ENCODE measurements at regions not wholly inside any gene's neighbourhood (a gene's known extent, or its start where the extent isn't known, plus 50 kb on each side); places are given as distances from the start of the nearest gene placed in this dataset.

- no peak for DNase-seq (ENCODE audit: low spot score)
Measured at GRCh38 chr9:91040371-91041215, 239.0 kb downstream of the SYK start.

DNA sequence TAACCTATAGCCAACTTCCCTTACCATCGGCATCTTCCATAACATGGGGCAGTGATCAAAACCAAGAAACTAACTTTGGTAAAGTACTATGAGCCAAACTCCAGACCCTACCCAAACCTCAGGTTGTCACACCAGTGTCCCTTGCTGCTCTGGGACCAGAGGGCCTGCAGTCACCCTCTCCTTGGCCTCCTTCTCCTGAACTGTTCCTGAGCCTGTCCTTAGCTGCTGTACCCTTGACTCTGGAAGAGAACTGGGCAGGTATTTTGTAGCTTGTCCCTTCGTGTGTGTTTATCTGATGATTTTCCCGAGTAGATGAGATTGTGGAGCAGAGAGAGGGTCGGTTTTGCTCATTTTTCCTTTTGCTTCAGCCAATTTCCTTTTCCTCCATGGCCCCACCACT, 240.4 kb downstream of the SYK start:
- no peak for DNase-seq (ENCODE audit: low spot score)

DNA sequence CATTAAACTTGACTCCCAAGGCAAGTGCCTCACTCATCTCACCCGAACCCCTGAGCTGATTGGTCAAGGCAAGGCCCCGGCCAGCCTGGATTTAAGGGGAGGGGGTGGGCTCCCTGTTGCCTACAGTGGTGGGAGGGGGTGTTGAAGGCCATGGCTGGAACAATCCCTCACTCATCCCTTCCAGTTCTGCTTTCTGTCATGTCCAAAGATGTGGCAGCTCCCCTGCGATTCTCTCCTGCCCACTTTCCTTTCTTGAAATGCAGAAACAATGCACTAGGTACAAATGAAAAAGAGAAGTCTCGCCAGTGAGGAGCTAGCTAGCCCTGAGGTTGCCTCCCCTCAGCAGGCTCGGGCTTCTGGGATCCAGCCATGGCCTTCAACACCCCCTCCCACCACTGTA, 240.9 kb downstream of the SYK start:
- no peak for DNase-seq (ENCODE audit: low spot score)

- no peak for DNase-seq (ENCODE audit: low spot score)
Measured at GRCh38 chr9:91043056-91043810, 241.6 kb downstream of the SYK start.

DNA sequence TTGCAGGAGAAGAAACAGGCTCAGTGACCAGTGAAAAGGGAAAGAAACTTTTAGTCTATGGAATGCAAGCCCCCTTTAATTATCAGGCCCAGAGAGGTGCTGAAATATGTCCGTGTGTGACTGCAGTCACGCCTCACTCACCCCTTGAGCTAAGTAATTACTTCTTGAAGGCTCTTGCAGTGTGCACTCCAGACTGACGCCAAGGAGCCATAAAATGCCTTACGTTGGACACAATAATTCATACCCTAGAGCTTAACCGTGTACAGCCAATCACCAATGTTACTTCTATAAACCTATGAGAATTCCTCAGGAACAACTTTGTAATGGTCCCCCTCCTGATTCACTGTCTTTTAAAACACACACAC, 242.2 kb downstream of the SYK start:
- DNase-seq (ENCODE audit: low spot score), result no peak

GRCh38 chr9:91044354-91044753, 242.7 kb downstream of the SYK start:
- DNase-seq (ENCODE audit: low spot score), result no peak

GRCh38 chr9:91045041-91045440, 243.4 kb downstream of the SYK start:
- no peak for DNase-seq (ENCODE audit: low spot score)

GRCh38 chr9:91047529-91047928, 245.9 kb downstream of the SYK start:
- DNase-seq (ENCODE audit: low spot score), result no peak

DNA sequence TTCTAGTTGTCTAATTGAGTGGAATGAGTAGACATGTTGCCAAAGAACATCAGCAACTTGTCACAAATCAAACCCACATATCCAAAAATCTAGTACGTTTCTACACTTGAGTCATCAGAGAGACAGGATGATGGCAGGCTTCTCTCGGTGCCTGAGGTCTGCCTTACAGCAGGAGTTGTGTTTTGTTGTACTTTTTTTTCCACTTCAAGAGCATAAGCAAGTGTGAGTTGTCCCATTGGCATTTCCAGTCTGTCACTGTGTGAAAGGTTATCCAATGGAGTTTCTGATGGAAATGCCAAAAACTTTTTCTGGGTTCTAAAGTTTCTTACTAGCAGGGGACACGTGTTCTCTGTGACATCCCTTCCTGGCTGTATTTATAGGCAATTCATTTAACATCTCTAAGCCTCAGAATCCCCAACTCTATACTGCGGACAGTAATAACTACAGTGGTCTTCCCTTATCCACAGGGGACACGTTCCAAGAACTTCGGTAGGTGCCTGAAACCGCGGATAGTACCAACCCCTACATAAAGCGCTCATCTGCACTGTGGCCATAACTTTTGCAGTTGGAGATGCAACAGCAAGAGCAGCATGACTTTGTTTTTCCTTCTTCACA, 246.5 kb downstream of the SYK start:
- DNase-seq (ENCODE audit: low spot score), result no peak

DNA sequence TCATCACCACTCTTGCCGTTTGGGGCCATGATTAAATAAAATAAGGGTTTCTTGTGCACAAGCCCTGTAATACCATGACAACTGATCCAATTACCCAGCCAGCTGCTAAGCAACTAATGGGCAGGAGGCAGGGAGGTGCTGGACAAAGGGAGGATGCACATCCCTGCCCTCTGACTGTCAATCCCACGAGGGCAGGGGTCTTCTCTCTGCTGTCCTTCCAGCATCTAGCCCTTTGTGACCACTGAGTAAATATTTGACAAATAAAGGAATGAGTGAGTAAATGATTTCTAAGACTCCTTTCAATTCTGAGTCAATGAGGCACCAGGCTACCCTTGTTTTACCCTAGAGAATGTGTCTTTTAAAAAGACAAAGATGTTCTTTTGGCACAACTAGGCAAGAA, 247.1 kb downstream of the SYK start:
- DNase-seq (ENCODE audit: low spot score), result peak; percentile 43

- DNase-seq (ENCODE audit: low spot score), result no peak
Measured at GRCh38 chr9:91053824-91054223, 252.2 kb downstream of the SYK start.

DNA sequence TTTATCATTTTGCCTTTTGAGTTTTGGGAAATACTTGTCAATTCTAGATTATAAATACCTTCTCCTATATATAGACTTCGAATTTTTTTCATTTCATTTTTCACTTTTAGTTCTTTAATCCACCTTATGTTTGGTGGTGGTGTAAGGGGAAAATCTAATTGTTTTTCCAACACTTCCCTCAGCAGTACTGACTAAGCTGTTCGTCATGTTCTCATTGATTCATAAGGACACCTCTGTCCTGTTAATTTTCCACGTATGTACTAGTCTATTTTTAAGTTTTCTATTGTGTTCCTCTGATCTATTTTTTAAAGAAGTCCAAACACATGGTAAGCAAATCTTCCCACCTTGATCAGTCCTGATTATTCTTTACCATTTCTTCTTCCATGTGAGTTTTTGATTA, 254.2 kb downstream of the SYK start:
- DNase-seq (ENCODE audit: low spot score), result no peak

- DNase-seq (ENCODE audit: low spot score), result no peak
Measured at GRCh38 chr9:91056486-91056885, 254.9 kb downstream of the SYK start.

GRCh38 chr9:91056917-91057316, 255.3 kb downstream of the SYK start:
- no peak for DNase-seq (ENCODE audit: low spot score)

GRCh38 chr9:91059713-91060112, 258.1 kb downstream of the SYK start:
- DNase-seq (ENCODE audit: low spot score), result no peak

DNA sequence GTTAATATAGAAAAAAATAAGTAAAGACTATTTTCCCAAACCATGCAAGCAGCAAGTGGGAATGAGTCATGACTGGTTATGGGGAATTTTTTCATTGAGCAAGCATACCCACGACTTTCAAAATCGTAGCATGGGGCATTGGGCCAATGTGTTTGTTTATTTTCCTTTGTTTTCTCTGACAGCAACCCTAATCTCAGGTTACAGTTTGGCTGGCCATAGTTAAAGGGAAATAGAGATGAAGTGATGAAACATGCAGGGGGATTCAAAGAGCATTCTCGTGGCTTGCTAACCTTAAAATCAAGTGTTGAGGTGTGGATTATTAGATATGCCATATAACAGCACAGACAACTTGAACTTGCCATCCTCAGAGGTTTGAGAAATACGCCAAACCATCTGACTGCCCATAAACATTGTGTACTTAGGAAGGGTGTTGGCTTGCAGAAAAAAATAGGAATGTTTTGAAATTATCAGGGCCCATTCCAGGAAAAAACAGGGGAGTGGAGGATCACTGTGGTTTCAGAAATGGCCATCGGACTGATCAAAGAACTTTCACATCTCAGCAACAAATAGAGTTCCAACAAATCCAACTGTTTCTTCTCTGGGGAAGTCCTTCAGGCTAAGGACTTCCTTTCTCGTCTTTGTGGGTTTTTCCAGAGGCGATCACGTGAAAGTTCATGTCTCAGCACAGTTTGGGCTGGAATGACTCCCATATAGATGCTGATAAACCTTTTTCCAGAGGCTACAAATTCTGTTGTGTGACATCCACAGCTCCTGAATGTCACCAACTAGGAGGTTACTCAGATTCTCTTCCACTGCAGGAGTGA, 259.1 kb downstream of the SYK start:
- no peak for DNase-seq (ENCODE audit: low spot score)

GRCh38 chr9:91061506-91061905, 259.9 kb downstream of the SYK start:
- DNase-seq (ENCODE audit: low spot score), result no peak

- DNase-seq (ENCODE audit: low spot score), result no peak
Measured at GRCh38 chr9:91062281-91062680, 260.7 kb downstream of the SYK start.

DNA sequence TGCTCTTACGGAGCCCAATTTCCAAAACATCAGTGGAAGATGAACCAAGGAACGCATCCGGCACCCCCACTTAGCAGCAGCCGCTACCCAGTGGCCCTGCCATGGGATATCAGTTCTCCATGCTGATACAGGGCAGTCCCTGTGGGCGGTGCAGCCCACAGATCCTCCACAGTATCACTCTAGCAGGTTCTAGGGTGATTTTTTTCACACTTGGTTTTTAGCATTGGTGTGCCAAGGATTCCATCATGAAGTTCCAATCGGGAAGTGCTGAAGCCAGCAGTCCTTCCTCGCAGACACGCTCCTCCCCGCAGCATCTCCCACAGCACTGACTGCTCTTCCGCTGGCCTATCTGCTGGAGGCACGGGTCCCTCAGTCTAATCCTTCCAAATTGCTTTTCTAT, 261.9 kb downstream of the SYK start:
- no peak for DNase-seq (ENCODE audit: low spot score)

- no peak for DNase-seq (ENCODE audit: low spot score)
Measured at GRCh38 chr9:91065231-91066041, 263.8 kb downstream of the SYK start.

DNA sequence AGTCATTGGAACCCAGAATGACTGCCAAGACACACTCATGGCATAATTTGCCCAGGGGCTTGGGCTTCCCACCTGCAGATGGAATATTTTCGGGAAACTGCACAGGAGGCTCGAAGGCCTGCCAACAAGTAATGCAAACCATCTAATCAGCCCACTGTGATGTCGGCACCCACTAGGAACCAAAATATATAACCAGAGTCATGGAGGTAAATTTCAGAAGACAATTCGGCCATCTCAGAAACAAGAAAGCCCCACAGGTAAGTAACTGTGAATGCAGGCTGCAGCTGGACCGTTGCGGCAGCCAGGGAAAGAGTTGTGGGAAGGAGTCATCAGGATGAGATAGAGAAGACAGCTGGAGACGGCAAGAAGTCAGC, 264.4 kb downstream of the SYK start:
- no peak for DNase-seq (ENCODE audit: low spot score)
